8988T (cell line): ENCODE measurements at regions not wholly inside any gene's neighbourhood (a gene's known extent, or its start where the extent isn't known, plus 50 kb on each side); places are given as distances from the start of the nearest gene placed in this dataset.
"Not testable (repeated sequence)": the region's sequence is repeated elsewhere in the genome, so short reads cannot be mapped to it uniquely, and the experiment has no call there.

Experiments
- DNase-seq: peaks from one replicate; pipeline ENCODE4 v3.0.0; 2011

- DNase-seq = no peak
Observed at GRCh38 chr21:28391938-28392849, 600.5 kb downstream of the LTN1 start.

- DNase-seq = no peak
Observed at GRCh38 chr21:28387220-28387619, 605.5 kb downstream of the LTN1 start.

DNA sequence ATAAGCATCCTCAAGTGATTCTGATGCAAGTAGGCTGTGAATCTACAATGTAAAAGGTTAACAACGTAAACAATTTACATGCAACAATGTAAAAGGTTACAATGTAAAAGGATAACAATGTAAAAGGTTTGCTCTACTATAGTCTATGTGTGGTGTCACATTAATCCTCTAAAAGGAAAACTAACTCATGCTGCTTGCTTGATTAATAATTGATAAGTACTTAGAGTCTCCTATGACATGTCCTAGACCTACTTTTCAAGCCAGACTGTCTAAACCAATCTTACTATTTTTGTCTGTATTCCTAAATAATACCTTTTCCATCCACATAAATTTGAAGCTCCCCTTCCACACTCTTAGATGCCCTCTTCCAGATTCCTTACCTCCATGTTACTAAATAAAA is 606.8 kb downstream of the LTN1 start:
- no peak for DNase-seq

- not testable (repeated sequence) for DNase-seq
Observed at GRCh38 chr21:28381000-28381745, 611.5 kb downstream of the LTN1 start.

DNA sequence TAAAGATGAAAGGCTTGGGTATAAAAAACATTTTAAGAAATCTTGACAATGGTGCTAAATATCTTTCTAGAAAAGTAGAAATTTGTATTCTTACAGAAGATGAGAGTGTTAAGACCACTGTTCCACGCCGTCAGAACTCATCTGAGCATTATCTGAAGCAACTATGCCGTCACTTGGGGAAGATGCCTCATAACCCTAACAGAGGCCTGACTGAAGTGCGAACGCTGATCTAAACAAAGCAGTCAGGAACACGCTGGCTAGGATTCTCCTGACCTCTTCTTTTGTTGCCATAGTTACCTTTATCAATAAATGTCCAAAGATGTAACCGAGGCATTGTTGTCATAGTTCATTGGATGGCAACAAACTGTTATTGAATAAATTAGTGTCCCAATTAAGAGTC is 612.4 kb downstream of the LTN1 start:
- no peak for DNase-seq

DNA sequence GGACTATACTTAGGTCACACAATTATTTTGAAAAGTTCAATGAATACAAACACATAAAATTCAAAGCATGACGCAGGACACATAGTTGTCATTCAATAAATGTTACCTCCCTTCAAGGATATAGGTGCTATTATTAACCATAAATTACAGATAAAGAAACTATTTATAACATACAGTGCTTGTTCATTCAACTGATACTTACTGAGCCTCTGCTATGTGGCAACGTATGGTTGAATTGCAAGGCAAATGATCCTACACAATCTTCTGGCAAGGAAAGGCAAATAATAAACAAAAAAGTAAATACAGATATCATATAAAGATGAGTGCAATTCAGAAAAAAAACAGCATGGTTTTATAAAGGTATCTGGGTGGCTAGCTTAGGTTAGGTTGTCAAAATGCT is 614.7 kb downstream of the LTN1 start:
- no peak for DNase-seq

- no peak for DNase-seq
Observed at GRCh38 chr21:28375708-28376385, 616.8 kb downstream of the LTN1 start.

DNA sequence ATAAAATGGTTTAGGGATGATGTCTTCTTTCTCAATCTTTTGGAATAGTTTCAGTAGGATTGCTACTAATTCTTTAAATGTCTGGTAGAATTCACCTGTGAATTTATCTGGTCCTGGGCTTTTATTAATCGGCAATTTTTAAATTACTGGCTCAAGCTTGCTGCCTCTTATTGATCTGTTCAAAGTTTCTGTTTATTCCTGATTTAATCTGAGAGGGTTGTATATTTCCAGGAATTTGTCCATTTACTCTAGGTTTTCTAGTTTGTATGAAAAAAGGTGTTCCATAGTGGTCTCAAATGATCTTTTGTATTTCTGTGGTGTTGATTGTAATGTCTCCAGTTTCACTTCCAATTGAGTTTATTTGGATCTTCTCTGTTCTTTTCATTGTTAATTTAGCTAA is 617.8 kb downstream of the LTN1 start:
- DNase-seq = no peak

DNA sequence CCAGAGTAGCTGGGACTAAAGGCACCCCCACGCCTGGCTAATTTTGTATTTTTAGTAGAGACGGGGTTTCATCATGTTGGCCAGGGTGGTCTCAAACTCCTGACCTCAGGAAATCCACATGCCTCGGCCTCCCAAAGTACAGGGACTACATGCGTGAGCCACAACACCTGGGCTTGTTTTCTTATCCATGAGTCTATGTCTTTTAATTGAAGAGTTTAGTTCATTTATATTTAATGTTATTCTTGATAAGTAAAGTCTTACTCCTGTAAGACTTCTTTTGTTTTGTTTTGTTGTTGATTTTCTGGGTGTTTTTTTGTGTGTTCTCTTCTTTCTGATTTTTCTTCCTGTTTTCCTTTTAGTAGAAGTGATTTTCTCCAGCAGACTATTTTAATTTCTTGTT is 621.0 kb downstream of the LTN1 start:
- no peak for DNase-seq

DNA sequence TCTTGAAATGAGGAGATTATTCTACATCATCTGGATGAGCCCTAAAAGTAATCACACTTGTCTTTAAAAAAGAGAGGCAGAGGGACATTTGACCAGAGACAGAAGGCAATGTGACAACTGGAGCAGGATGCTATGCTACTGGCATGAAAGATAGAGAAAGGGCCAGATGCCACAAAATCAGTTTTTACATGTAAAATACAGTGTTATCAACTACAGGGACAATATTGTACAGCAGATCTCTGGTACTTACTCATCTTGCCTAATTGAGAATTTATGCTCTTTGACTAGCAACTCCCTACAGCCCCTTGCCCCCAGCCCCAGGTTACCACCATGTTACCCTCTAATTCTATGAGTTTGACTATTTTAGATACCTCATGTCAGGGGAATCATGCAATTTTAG is 633.4 kb downstream of the LTN1 start:
- no peak for DNase-seq

GRCh38 chr21:28358702-28359101 is 634.0 kb downstream of the LTN1 start:
- DNase-seq = no peak

GRCh38 chr21:28358170-28358569 is 634.5 kb downstream of the LTN1 start:
- DNase-seq = no peak

GRCh38 chr21:28357743-28358142 is 634.9 kb downstream of the LTN1 start:
- DNase-seq = no peak

DNA sequence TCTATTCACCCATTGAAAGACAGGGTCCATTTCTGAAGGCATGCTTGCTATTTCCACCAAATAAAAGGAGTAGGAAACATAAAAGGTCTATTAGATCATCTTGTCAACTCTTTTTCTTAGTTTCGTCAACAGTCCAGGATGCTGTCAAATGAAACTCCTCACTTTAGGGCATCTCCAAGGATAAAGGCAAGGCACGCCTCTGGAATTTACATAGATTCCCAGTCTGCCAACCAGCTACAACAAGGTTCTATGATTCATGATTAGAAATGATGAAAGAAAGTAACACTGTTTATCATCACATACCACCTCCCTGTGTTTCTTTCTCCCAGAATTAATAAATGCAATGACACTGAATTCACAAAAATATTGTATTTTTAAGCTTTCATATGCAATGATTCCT is 636.3 kb downstream of the LTN1 start:
- DNase-seq = no peak

- DNase-seq = no peak
Observed at GRCh38 chr21:28345934-28346333, 646.7 kb downstream of the LTN1 start.

DNA sequence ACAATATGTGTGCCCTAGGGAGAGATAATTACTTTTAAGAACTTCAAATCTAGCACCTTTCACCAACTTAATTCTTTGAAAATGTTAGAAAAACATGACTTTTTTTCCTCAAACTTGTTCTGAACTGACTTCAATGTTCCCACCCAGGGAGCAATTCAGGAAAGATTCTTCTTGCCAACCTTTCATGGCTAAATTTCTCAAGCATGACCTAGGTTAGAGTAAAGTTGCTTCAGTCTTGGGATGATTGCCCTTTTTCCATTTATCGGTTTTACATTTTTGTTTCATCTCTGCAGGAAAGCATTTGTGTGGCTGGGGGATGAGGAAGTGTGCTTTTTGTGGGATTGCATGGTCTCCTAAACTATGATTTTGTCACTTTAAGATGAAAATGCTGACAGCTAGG is 647.7 kb downstream of the LTN1 start:
- DNase-seq = no peak

GRCh38 chr21:28342212-28342810 is 650.4 kb downstream of the LTN1 start:
- DNase-seq = no peak

- DNase-seq = no peak
Observed at GRCh38 chr21:28339403-28339802, 653.3 kb downstream of the LTN1 start.

DNA sequence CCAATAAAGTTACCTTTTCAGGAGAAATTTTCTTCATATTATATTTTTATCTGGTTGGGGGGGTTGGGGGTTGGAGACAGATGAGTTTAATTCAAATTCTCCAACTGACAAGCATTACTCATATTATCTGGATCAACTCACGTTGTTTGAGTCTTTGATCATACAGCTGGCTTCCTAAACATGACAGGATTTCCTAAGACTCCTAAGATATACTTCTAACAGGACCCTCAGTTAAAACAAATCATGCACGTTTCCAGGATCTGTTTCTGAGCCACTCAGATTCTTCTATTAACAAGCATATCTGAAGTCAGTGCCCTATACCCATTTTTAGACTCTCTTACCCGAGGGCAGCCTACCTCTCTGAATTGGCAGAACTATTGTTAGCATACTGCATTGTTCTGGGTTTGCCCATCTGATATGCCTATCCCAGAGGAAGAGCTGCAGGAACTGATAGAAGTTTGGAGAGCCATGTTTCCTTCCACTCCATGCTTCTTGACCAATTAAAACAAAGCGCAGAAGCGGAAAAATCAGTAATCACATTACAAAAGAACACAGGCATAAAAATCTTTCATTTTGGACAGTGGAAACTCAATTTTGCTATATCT is 653.9 kb downstream of the LTN1 start:
- no peak for DNase-seq

DNA sequence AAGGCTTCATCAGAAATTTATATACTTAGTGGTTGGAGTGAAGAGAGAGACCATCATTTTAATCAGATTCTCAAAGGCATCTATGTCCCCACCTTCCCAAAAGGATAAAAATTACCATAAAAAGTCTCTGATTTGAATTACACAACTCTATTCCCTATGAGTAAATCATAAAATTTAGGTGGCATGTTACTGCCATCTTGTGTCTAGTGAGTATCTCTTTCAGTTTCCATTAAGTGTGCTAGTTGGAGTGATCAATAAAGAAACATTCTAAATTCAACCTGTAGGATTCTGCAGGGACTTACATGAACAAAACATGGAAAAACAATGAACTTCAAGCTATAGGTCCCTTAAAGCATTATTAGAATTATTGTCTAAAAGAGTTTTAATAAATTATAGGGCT is 655.4 kb downstream of the LTN1 start:
- no peak for DNase-seq

DNA sequence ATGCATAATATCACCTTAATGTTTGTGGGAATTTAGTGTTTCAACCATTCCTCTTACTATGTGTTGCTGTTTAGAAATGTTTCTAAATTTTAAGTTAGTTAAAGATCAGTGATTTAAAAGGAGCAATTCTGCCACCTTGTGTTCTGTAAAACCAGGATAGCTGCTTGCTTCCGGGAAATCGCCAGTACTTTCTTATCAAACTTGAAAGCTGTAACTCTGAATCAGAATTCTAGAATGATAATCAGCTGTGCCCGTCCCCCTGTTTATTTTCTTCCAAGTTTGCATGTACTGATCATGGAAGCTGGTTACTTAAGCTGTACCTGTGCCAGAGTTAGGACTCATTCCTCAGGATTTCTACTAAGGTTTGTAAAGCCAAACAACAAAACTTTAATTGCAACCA is 656.4 kb downstream of the LTN1 start:
- DNase-seq = no peak

DNA sequence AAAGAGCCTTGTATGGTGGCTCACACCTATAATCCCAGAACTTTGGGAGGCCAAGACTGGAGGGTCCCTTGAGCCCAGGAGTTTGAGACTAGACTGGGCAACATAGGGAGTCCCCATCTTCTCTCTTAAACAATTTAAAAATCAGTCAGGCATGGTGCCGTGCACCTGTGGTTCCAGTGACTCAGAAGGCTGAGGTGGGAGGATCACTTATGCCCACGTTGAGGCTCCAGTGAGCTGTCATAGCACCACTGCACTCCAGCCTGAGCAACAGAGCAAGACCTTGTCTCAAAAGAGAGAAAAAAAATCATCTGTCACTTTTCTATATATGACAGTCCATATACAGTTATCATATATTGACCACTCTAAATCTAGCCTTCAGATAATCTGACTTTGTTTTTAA is 658.3 kb downstream of the LTN1 start:
- DNase-seq = no peak

DNA sequence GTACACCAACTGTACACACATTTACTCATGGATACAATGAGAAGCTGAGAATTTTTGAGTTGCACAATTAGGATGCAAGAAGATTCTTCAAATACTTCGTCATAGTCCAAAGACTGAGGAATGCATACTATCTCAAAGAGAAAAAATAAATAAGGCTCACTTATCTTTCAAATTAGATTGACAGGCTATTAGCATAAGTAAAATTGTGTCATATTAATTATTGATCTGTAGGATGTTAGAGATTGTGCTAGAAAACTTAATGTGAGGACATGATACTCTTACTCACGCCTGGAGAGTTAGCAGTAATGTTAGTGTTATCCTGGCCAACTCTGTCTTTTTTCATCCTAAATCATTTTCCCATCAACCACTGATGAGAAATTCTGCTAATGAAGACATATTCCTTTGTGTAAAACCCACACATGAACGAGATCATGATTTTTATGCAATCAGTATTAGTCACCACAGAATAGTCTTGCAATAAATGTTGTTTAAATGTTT is 659.0 kb downstream of the LTN1 start:
- DNase-seq = no peak
